OCI-LY3 (cell line): ENCODE measurements at regions not wholly inside any gene's neighbourhood (a gene's known extent, or its start where the extent isn't known, plus 50 kb on each side); places are given as distances from the start of the nearest gene placed in this dataset.

ENCODE experiments used
- CTCF ChIP-seq: fragments of 200-600, 300-600 bp; sonication (generic); IDR thresholded peaks from 2 replicates; pipeline ENCODE4 v1.5.1; 2014; ENCODE audit warnings: antibody characterized with exemption, low read length, low read depth
- EZH2phosphoT487 ChIP-seq: fragments of 200-600 bp; shearing (Covaris generic); IDR thresholded peaks from 2 replicates; pipeline ENCODE4 v1.6.1; 2018; ENCODE audit warnings: antibody characterized with exemption, mixed run types, low read depth

GRCh38 chr12:93154096-93154728, 223.5 kb upstream of the NUDT4 start:
- TF ChIP-seq CTCF (no peak), EZH2phosphoT487 (no peak)
